ENCODE measurements at regions not wholly inside any gene's neighbourhood (a gene's known extent, or its start where the extent isn't known, plus 50 kb on each side); places are given as distances from the start of the nearest gene placed in this dataset.

- no peak for TF ChIP-seq CTCF (IDR thresholded peaks at IDR 0.05; ENCODE audit: borderline replicate concordance, control extremely low read depth, extremely low read depth, insufficient read depth, missing control alignments)
- DNase-seq (ENCODE audit: low spot score), result no peak
- in situ Hi-C loops (cut with MboI; ENCODE audit: low sequenced_read_pairs, unreplicated experiment), result no loop called here
Measured at GRCh38 chr14:98185036-98185435, 1087.0 kb downstream of the BCL11B start.

- in situ Hi-C loops (cut with MboI; ENCODE audit: low sequenced_read_pairs, unreplicated experiment), result no loop called here
- DNase-seq (ENCODE audit: low spot score), result no peak
- no peak for TF ChIP-seq CTCF (IDR thresholded peaks at IDR 0.05; ENCODE audit: borderline replicate concordance, control extremely low read depth, extremely low read depth, insufficient read depth, missing control alignments)
Measured at GRCh38 chr14:98186140-98186539, 1085.9 kb downstream of the BCL11B start.

- TF ChIP-seq CTCF (IDR thresholded peaks at IDR 0.05; ENCODE audit: borderline replicate concordance, control extremely low read depth, extremely low read depth, insufficient read depth, missing control alignments), result no peak
- no peak for DNase-seq (ENCODE audit: low spot score)
- in situ Hi-C loops (cut with MboI; ENCODE audit: low sequenced_read_pairs, unreplicated experiment), result no loop called here
Measured at GRCh38 chr14:98187281-98187680, 1084.7 kb downstream of the BCL11B start.

- TF ChIP-seq CTCF (IDR thresholded peaks at IDR 0.05; ENCODE audit: borderline replicate concordance, control extremely low read depth, extremely low read depth, insufficient read depth, missing control alignments), result no peak
- no peak for DNase-seq (ENCODE audit: low spot score)
- in situ Hi-C loops (cut with MboI; ENCODE audit: low sequenced_read_pairs, unreplicated experiment), result no loop called here
Measured at GRCh38 chr14:98189062-98189461, 1082.9 kb downstream of the BCL11B start.

GRCh38 chr14:98189511-98189910 lies 1082.5 kb downstream of the BCL11B start:
- no peak for DNase-seq (ENCODE audit: low spot score)
- TF ChIP-seq CTCF (IDR thresholded peaks at IDR 0.05; ENCODE audit: borderline replicate concordance, control extremely low read depth, extremely low read depth, insufficient read depth, missing control alignments), result no peak
- in situ Hi-C loops (cut with MboI; ENCODE audit: low sequenced_read_pairs, unreplicated experiment), result no loop called here

- no peak for TF ChIP-seq CTCF (IDR thresholded peaks at IDR 0.05; ENCODE audit: borderline replicate concordance, control extremely low read depth, extremely low read depth, insufficient read depth, missing control alignments)
- no peak for DNase-seq (ENCODE audit: low spot score)
- in situ Hi-C loops (cut with MboI; ENCODE audit: low sequenced_read_pairs, unreplicated experiment), result no loop called here
Measured at GRCh38 chr14:98189944-98190343, 1082.1 kb downstream of the BCL11B start.

- TF ChIP-seq CTCF (IDR thresholded peaks at IDR 0.05; ENCODE audit: borderline replicate concordance, control extremely low read depth, extremely low read depth, insufficient read depth, missing control alignments), result no peak
- DNase-seq (ENCODE audit: low spot score), result no peak
- in situ Hi-C loops (cut with MboI; ENCODE audit: low sequenced_read_pairs, unreplicated experiment), result no loop called here
Measured at GRCh38 chr14:98192946-98193345, 1079.1 kb downstream of the BCL11B start.
